Fibroblast of upper back skin (primary cell): ENCODE measurements at regions not wholly inside any gene's neighbourhood (a gene's known extent, or its start where the extent isn't known, plus 50 kb on each side); places are given as distances from the start of the nearest gene placed in this dataset.
A peak's percentile ranks its signal among the peaks of the same experiment; 100 is the strongest.

Source experiments
- DNase-seq: peaks from one replicate; pipeline ENCODE4 v3.0.0-alpha.2; 2013

GRCh38 chr2:7906431-7906830 is 775.4 kb upstream of the ID2 start:
- DNase-seq, result no peak

GRCh38 chr2:7907041-7907440 is 774.8 kb upstream of the ID2 start:
- no peak for DNase-seq

GRCh38 chr2:7910752-7911151 is 771.1 kb upstream of the ID2 start:
- DNase-seq, result no peak

DNA sequence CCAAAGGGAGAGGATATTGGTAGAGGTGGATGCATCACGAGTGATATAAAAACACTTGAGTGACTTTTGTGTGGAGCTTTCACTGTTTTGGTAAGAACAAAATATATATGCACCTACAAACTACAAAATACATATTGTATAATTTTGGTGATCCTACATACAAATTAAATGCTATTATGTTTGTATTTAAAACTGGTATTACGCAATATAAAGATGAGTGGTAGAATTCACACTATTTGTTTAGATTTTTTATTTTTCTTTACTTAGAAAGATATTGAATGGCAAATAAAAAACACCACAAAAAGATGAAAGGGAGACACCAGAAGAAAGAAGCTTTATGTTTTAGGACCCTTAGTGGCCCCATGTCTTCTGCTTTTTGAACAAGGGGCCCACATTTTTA is 770.7 kb upstream of the ID2 start:
- DNase-seq, result no peak

DNA sequence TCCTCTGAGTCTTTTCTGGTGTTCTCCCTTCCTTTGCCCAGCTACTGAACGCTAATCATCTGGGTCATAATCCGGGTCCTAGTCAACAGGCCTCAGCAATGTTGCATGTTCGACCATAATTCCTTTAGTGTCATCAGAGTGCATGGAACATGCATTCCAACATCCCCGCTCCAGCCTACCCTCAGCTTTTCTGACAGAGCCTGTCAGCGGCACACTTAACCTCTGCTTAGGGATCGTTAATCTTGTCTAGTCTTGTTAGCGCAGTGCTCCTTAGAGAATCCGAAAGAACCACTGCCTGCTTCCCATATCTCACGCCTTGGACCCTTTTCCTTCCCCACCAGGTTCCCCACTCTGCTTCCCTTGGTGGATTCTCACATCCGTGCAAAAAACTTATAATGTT is 767.9 kb upstream of the ID2 start:
- DNase-seq, result peak; percentile 53

DNA sequence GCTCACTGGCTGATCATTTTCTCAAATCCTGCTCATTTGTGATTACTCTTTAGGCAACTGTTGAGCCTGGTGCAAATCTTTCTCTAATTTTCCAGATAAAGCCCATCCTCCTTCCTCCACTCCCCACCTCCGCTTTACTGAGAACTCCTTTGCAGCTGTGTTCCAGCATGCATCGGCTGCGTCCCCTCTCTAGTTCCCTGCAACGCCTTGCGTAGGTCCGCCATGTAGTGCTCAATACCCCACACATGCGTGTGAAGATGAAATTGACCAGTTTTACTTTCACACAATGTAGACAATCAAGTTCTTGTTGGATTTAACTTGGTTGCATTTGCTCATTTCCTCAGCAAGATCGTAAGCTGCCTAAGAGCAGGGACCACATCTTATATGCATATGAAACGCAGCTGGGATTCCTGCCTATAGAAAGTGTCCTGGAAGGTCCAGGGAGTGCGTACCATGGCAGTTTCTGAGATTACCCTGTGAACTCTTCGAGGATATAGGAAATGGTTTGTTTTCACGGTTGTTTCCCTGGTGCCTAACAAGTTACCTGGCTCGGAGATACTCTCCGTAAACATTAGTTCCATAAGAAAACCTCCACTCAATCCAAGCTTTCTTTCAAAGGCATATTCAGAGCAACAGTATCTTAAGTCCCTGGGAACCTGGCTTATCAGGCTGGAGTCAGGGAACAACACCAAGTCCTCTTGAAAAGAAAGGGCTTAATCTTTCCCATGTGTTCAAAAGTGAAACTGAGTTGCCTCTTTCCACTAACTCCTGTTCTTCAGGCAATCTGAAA is 766.4 kb upstream of the ID2 start:
- DNase-seq, result peak; percentile 51

- DNase-seq, result no peak
Observed at GRCh38 chr2:7916670-7917069, 765.2 kb upstream of the ID2 start.

DNA sequence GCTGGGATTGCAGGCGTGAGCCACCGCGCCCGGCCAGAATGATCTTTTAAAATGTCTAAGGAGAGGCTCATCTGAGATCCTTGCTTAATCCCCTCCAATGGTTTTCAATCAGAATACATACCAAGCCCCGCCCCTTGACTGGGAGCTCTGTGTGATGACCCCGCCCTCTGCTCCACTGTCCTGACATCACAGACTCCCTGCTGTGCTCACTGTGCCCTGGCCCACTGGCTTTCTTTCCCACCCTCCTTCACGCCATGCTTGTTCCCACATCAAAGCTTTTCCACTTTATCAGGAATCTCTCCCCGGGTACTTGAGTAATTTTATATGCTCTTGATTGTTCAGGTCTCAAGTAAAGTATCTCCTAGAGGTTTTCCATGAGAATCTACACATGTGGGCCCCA is 762.3 kb upstream of the ID2 start:
- DNase-seq, result no peak

DNA sequence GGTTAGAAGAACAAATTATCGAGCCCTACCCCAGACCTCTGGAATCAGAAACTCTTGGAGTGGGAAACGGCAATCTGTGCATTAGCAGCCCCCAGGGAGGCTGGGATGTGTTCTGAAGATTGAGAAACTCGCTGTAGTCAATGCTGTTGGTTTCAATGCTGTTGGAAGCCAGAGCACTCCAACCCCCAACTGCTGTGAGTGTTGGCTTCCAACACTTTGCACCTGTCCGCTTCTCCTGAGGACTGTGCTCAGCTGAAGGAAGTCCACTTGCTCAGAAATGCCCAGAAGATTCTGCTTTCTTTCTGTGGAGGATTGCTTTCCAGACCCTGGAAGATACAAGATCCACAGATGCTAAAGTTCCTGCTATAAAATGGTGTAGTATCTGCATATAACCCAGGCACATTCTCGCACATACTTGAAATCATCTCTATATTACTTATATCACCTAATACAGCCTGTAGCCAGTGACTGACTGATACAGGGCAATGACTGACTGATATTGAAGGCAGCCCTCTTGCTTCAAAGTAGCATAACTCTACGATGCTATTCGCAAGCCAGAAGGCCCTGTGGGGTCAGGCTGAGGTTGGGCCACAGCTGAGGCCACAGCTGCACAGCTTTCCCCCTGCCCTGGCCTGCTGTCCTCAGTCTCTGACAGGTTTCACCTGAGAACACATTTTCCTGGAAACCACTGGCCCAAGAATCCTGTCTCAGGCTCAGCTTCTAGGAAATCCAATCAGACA is 757.7 kb upstream of the ID2 start:
- DNase-seq, result no peak

DNA sequence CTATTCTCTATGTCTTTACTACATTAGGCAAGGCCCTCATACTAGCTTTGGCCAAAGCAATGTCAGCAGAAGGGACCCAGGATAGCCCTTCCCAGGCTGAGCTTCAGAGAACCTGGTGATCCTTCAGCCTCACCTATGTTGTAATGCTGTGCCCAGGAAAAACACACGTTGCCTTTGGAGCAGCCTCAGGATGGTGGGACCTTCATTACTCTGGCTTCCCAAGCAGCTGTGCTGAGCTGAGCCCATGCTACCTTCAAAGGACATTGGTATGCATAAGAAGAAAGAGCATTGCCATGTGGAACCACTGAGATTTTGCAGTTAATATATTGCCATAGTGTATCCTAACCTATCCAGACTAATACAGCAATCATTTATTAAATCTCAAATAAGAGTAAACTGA is 756.4 kb upstream of the ID2 start:
- DNase-seq, result no peak

DNA sequence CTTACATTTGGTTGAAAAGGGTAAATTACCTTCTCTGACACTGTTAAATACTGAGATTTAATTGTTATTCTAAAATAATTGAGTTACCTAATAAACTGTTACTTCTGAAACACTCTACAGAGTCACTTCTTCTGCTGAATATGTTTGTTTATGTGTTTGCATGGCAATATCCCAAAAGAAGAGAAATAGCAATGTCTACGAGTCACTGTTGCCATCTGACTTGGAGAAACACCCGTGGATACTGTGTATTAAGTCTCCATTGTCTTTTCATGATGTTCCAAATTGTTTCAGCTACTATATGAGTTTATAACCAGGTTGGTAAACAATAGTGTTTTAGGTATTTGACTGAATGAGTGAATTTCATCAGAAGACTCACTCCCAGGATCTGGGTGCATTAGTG is 754.2 kb upstream of the ID2 start:
- no peak for DNase-seq

GRCh38 chr2:7929281-7929680 is 752.6 kb upstream of the ID2 start:
- DNase-seq, result no peak

GRCh38 chr2:7930800-7931635 is 750.8 kb upstream of the ID2 start:
- peak; percentile 66 for DNase-seq

GRCh38 chr2:7931808-7932207 is 750.0 kb upstream of the ID2 start:
- DNase-seq, result no peak

GRCh38 chr2:7933672-7934071 is 748.2 kb upstream of the ID2 start:
- DNase-seq, result no peak

GRCh38 chr2:7934476-7934875 is 747.4 kb upstream of the ID2 start:
- DNase-seq, result no peak

DNA sequence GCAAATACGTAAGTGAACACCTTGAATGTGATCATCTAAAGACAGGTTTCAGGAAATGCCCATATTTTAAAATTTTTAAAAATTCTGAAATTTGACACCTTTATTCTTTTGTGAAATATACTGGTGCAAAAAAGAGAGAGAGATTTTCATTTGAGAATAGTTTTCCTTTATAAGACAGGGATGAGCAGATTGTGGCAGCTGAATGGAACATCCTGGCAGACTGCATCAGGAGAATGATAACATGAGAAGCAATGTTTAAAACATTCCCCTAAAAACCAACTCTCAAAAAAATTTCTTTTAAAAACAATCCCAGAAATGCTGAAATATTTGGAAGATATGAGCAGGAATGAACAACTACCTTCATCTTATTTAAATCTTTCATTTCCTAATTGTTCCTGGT is 744.8 kb upstream of the ID2 start:
- DNase-seq, result no peak

DNA sequence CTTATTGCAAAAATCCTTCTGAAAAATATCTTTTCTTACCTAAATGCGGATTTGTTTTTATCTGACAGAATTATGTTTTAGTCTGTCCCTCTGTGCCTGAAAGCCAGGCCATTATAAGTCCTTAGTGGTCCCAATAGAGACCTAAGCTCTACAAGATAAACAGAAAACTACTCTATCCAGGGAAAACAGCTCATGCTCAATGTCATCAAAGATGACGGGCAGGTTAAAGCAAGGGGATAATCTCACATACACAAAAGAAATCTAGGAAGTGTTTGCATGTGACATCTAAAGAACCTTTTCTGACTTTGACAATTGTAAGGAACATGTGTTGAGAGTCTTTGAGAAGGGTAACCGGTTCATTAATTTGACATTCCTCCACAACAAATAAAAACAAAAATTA is 741.1 kb upstream of the ID2 start:
- DNase-seq, result no peak

DNA sequence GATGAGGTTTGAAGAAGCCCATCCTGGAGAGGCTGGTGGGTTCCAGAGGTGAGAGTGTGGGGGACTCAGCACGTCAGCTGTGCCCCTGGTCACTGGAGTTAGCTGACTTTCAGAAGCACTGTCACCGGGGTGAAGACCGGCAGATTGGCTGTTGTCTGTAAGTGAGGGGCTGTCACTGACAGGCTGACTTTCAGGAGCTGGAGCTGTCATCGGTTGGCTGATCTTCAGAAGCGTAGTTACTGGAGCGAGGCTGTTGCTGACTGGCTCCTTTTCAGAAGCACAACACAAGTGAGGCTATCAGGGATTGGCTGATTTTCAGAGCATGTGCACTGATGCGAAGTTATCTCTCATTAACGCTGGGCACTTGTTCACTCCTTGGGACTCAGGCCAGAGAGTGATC is 738.4 kb upstream of the ID2 start:
- no peak for DNase-seq

DNA sequence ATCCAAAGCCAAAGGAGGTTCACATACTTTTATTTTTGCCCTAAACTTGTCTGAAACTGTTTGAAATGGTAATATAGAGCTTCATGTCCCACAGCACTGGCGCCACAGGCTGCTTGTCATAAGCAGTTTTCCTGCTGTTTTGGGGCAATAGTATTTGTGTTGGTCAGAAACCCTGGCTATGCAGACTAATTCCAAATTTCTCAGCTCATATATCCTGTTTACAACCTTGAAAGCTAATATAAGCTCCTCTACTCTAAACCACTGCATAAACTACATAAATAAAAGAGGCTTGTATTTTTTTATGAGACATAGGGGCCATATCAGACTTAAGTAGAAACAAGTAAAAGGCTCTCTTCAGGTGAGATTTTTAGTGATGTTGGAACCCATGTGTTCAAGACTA is 736.8 kb upstream of the ID2 start:
- DNase-seq, result no peak

- DNase-seq, result peak; percentile 32
Observed at GRCh38 chr2:7950035-7950612, 731.7 kb upstream of the ID2 start.

- no peak for DNase-seq
Observed at GRCh38 chr2:7951001-7951400, 730.9 kb upstream of the ID2 start.

DNA sequence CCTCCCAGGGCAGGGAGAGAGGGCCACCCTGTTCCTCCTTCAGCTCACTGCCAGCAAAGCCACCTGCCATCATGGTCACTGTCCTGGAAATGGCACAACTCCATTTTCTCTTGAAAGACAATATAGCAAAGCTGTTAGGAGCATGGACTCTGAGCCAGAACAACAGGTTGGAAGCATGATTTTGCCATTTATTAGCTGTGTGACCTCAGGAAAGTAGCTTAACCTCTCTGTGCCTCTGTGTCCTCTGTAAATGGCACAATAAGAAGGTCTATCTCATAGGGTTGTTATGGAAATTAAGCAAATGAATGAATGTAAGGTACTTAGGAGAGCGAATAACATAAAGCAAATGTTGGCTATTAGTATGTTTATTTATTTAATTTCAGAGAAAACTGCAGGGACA is 730.4 kb upstream of the ID2 start:
- DNase-seq, result no peak
